Colonic mucosa (tissue), 4 donors: ENCODE measurements at regions not wholly inside any gene's neighbourhood (a gene's known extent, or its start where the extent isn't known, plus 50 kb on each side); places are given as distances from the start of the nearest gene placed in this dataset.

Experiments used
- DNase-seq: peaks from one replicate; pipeline ENCODE4 v3.0.0-alpha.2; 2020
- H3K27ac ChIP-seq: fragments of 200-600 bp; one replicate; pipeline ENCODE4 v1.8.0; 2021
- H3K27me3 ChIP-seq: fragments of 200-600 bp; one replicate; pipeline ENCODE4 v1.8.0; 2021
- H3K36me3 ChIP-seq: fragments of 200-600 bp; one replicate; pipeline ENCODE4 v1.8.0; 2021
- H3K4me1 ChIP-seq: fragments of 200-600 bp; one replicate; pipeline ENCODE4 v1.8.0; 2021; ENCODE audit warnings: mild to moderate bottlenecking
- H3K4me3 ChIP-seq: fragments of 200-600 bp; one replicate; pipeline ENCODE4 v1.8.0; 2021
- H3K9ac ChIP-seq, 2 donors: one replicate each; pipeline ENCODE4 v1.7.0; 2013; ENCODE audit warnings: control low read depth in 2 of 2, low read depth in 2 of 2, low read length in 2 of 2
- H3K9me3 ChIP-seq: fragments of 200-600 bp; one replicate; pipeline ENCODE4 v1.8.0; 2021
- intact Hi-C: fragments of 100-400 bp; cut with DNase I; formaldehyde crosslinking; loops from one replicate; pipeline ENCODE4 v1.14.1; 2022
- TF ChIP-seq, protein P1 (sequence below): fragments of 200-600 bp; IDR thresholded peaks from one replicate; pipeline ENCODE4 v1.8.0; 2022; ENCODE audit warnings: antibody characterized with exemption, mild to moderate bottlenecking
- donor health status: healthy.
- donor health status: DM: no; HTN: no; CAD: no.
- donor health status: DM: no; HTN: no; CAD: no.

DNA sequence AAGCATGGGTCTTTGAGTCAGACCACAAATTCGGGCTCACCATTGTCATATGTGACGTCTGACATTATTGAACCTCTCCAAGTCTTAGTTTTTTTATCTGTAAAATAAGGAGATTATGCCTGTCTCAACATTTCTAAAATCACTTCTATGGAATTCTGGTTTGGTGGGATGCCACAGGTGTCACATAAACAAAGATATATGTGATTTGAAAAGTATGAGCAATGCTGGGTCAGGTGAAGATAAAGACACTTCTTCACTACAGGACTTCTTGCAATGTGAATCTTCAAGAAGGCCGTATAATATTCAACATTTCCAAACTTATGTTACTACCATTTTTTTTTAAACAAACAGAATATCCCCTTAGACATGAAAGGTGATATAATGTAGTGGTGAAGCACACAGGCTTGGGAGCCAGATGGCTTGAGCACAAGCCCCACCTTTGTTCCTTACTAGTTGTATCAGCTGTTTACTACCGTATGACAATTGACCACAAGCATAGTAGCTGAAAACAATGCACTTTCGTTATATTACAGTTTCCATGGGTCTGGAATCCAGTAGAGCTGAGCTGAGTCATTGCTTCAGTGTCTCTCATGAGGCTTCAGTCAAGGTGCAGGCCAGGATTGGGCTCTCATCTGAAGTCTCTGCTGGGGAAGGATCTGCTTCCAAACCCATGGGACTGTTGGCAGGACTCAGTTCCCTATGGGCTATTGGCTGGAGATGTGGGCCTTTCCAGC lies 87.7 kb downstream of the UTP18 start:
- H3K36me3 ChIP-seq: no peaks in the 10 kb centered on the region
- no peaks in the 10 kb centered on the region for H3K9me3 ChIP-seq
- H3K27ac ChIP-seq: no peak overlapping the region
- no peaks in the 10 kb centered on the region for H3K27me3 ChIP-seq
- intact Hi-C loops: no loop called here
- H3K4me1 ChIP-seq: no peaks in the 10 kb centered on the region
- TF ChIP-seq, protein P1, sequence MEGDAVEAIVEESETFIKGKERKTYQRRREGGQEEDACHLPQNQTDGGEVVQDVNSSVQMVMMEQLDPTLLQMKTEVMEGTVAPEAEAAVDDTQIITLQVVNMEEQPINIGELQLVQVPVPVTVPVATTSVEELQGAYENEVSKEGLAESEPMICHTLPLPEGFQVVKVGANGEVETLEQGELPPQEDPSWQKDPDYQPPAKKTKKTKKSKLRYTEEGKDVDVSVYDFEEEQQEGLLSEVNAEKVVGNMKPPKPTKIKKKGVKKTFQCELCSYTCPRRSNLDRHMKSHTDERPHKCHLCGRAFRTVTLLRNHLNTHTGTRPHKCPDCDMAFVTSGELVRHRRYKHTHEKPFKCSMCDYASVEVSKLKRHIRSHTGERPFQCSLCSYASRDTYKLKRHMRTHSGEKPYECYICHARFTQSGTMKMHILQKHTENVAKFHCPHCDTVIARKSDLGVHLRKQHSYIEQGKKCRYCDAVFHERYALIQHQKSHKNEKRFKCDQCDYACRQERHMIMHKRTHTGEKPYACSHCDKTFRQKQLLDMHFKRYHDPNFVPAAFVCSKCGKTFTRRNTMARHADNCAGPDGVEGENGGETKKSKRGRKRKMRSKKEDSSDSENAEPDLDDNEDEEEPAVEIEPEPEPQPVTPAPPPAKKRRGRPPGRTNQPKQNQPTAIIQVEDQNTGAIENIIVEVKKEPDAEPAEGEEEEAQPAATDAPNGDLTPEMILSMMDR: no peak
- H3K4me3 ChIP-seq: no peak overlapping the region
- no peak overlapping the region for H3K9ac ChIP-seq
- DNase-seq: no peak

- Histone ChIP-seq H3K9me3 (no peaks in the 10 kb centered on the region), H3K4me3 (no peak overlapping the region), H3K4me1 (no peaks in the 10 kb centered on the region), H3K27ac (no peak overlapping the region), H3K27me3 (no peaks in the 10 kb centered on the region), H3K36me3 (no peaks in the 10 kb centered on the region), H3K9ac (no peak overlapping the region)
- TF ChIP-seq, protein P1: no peak
- DNase-seq: no peak
- intact Hi-C loops: no loop called here
These were observed 90.7 kb downstream of the UTP18 start for GRCh38 chr17:51351080-51351479.

GRCh38 chr17:51351890-51352289 lies 91.5 kb downstream of the UTP18 start:
- H3K9me3 ChIP-seq: no peaks in the 10 kb centered on the region
- no peak overlapping the region for H3K4me3 ChIP-seq
- no peaks in the 10 kb centered on the region for H3K36me3 ChIP-seq
- H3K27me3 ChIP-seq: no peaks in the 10 kb centered on the region
- no peak overlapping the region for H3K27ac ChIP-seq
- no peak for DNase-seq
- TF ChIP-seq, protein P1: no peak
- no peak overlapping the region for H3K9ac ChIP-seq
- H3K4me1 ChIP-seq: no peaks in the 10 kb centered on the region
- intact Hi-C loops: no loop called here

DNA sequence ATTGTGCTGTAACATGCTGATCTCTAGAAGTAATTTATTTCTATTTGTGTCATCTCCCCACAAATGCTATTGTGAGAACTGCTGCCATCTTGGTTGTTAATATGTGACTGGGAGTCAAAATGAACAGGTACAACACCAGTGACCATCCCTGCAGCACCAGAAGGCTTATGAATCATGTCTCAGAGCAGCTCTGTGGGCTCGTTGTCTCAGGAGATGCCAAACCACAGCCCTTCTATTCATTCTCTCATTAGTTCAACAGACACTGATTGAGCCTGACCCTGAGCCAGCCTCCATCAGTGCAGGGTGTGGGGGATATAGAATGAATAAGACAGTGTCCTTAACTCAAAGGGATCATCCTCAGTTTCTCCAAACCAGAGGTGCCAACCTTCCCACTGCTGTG lies 92.5 kb downstream of the UTP18 start:
- H3K4me1 ChIP-seq: no peaks in the 10 kb centered on the region
- no peaks in the 10 kb centered on the region for H3K36me3 ChIP-seq
- TF ChIP-seq, protein P1: no peak
- no peak overlapping the region for H3K4me3 ChIP-seq
- DNase-seq: no peak
- intact Hi-C loops: no loop called here
- H3K9me3 ChIP-seq: no peaks in the 10 kb centered on the region
- no peak overlapping the region for H3K9ac ChIP-seq
- no peaks in the 10 kb centered on the region for H3K27me3 ChIP-seq
- no peak overlapping the region for H3K27ac ChIP-seq

- Histone ChIP-seq H3K9me3 (no peaks in the 10 kb centered on the region), H3K4me3 (no peak overlapping the region), H3K36me3 (no peaks in the 10 kb centered on the region), H3K9ac (no peak overlapping the region), H3K27me3 (no peaks in the 10 kb centered on the region), H3K4me1 (no peaks in the 10 kb centered on the region), H3K27ac (no peak overlapping the region)
- intact Hi-C loops: no loop called here
- no peak for DNase-seq
- TF ChIP-seq, protein P1: no peak
These were observed 93.0 kb downstream of the UTP18 start for GRCh38 chr17:51353296-51353695.
